GM08714 (cell line): ENCODE measurements at regions not wholly inside any gene's neighbourhood (a gene's known extent, or its start where the extent isn't known, plus 50 kb on each side); places are given as distances from the start of the nearest gene placed in this dataset.
A peak's percentile ranks its signal among the peaks of the same experiment; 100 is the strongest.
"Not testable (repeated sequence)": the region's sequence is repeated elsewhere in the genome, so short reads cannot be mapped to it uniquely, and the experiment has no call there.

Experiments
- H3K4me3 ChIP-seq: fragments of 200-500 bp; sonication (Bioruptor generic); 2 replicates; pipeline ENCODE4 v1.5.1; 2014; ENCODE audit warnings: mild to moderate bottlenecking, low read length, inconsistent platforms
- ZNF274 ChIP-seq: IDR thresholded peaks from 2 replicates; pipeline ENCODE4 v1.6.1; 2012; ENCODE audit warnings: mild to moderate bottlenecking, low read depth, low read length

GRCh38 chr13:42373048-42373812 lies 101.3 kb downstream of the AKAP11 start:
- no peak overlapping the region for H3K4me3 ChIP-seq
- TF ChIP-seq ZNF274 = no peak

- H3K4me3 ChIP-seq = no peak overlapping the region
- TF ChIP-seq ZNF274 = no peak
Measured at GRCh38 chr13:42375663-42376062, 103.7 kb downstream of the AKAP11 start.

DNA sequence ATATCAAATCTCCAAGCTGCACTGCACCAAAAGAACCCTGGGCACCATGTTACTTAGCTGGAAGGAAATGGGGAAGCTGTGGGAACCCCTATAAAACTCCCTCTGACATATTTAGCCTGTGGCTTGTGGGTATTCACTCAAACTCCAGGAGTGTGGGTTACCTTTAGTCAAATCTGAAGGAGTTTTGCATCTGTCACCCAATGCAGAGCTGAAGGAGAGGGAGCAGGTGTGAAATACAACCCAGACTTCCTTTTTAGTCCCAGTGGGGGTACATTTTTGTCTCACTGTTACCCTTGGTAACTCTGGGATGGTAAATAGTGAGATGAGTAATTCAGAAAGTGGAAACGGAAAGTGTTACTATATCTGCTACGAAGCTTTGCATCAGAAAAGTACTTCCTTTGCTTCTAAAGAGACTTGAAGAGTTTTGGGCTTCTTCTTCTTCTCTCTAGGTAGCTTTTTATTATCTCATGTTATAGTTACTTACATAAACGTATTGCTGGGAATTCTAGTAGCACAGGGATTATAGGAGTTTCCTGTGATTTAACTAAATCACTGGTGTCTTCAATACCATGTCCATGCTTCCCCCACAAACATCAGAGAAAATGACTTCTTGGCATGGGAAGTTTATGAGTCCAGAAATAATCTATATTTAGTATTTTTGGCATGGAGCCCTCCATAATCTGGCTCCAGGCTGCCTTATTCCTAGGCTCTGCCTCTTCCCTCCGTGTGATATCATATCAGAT lies 105.9 kb downstream of the AKAP11 start:
- TF ChIP-seq ZNF274 = no peak
- H3K4me3 ChIP-seq = peak overlapping the region; percentile 67; the same call in 1 of the 2 replicates

GRCh38 chr13:42378383-42378780 lies 106.4 kb downstream of the AKAP11 start:
- no peak for TF ChIP-seq ZNF274
- H3K4me3 ChIP-seq = peak overlapping the region; percentile 67; the same call in 1 of the 2 replicates

GRCh38 chr13:42379241-42379640 lies 107.3 kb downstream of the AKAP11 start:
- no peak overlapping the region; the same call in 1 of the 2 replicates for H3K4me3 ChIP-seq
- TF ChIP-seq ZNF274 = no peak

- no peak for TF ChIP-seq ZNF274
- no peak overlapping the region; the same call in 1 of the 2 replicates for H3K4me3 ChIP-seq
Measured at GRCh38 chr13:42380420-42381164, 108.6 kb downstream of the AKAP11 start.

DNA sequence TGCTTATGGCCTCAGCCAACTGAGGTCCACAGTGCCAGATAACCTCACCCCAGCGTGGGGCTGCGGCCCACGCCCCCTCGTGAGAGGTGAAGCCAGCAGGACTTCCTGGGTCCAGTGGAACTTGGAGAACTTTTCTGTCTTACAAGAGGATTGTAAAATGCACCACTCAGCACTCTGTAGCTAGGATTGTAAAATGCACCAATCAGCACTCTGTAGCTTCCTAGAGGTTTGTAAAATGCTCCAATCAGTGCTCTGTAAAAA lies 109.1 kb downstream of the AKAP11 start:
- no peak overlapping the region; the same call in 1 of the 2 replicates for H3K4me3 ChIP-seq
- no peak for TF ChIP-seq ZNF274

DNA sequence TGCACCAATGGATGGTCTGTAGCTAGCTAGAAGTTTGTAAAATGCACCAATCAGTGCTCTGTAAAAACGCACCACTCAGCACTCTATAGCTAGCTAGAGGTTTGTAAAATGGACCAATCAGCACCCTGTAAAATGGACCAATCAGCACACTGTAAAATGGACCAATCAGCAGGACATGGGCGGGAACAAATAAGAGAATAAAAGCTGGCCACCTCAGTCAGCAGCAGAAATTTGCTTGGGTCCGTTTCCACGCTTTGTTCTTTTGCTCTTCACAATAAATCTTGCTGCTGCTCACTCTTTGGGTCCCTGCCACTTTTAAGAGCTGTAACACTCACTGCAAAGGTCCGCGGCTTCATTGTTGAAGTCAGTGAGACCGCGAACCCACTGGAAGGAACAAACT lies 109.5 kb downstream of the AKAP11 start:
- H3K4me3 ChIP-seq = not testable (repeated sequence)

DNA sequence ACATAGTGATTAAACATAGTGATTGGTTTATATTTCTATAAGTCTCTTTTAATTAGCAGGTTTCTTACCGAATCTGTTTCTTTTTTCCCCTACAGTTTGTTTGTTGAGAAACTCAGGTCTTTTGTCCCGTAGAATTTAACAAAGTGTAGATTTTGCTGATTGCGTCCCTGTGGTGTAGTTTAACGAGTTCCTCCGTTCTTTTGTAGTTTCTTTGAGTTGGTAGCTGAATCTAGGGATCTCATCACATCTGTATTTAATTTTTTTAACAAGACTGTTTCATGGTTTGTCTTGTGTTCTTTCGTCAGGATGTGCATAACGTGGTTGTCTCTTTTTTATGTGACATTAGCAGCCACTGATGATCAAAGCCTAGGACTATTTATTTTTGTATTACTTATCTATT lies 111.1 kb downstream of the AKAP11 start:
- H3K4me3 ChIP-seq = no peak overlapping the region
- no peak for TF ChIP-seq ZNF274

- no peak for TF ChIP-seq ZNF274
- no peak overlapping the region for H3K4me3 ChIP-seq
Measured at GRCh38 chr13:42384265-42384664, 112.3 kb downstream of the AKAP11 start.

GRCh38 chr13:42388326-42388725 lies 116.4 kb downstream of the AKAP11 start:
- TF ChIP-seq ZNF274 = no peak
- no peak overlapping the region for H3K4me3 ChIP-seq

DNA sequence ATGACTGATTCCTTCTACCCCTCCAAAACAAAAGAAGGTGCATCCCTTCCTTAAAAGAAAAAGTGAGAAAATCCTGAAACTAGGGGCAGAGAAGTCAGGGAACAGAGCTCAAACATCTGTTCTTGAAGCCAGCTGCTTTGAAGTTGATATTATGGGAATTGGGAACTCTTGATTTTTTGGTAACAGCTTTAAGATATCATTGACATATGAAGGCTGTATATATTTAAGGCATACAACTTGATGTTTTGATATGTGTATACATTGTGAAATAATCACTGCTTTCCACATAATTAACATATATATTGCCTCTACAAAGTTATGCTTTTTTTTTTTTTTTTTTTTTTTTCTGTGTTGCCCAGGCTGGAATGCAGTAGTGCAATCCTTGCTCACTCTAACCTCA lies 117.1 kb downstream of the AKAP11 start:
- TF ChIP-seq ZNF274 = no peak
- H3K4me3 ChIP-seq = no peak overlapping the region

- no peak overlapping the region for H3K4me3 ChIP-seq
- no peak for TF ChIP-seq ZNF274
Measured at GRCh38 chr13:42392180-42392579, 120.2 kb downstream of the AKAP11 start.

GRCh38 chr13:42392716-42393572 lies 121.0 kb downstream of the AKAP11 start:
- H3K4me3 ChIP-seq = no peak overlapping the region
- TF ChIP-seq ZNF274 = no peak
